KOPT-K1 (cell line): ENCODE measurements at regions not wholly inside any gene's neighbourhood (a gene's known extent, or its start where the extent isn't known, plus 50 kb on each side); places are given as distances from the start of the nearest gene placed in this dataset.
"Not testable (repeated sequence)": the region's sequence is repeated elsewhere in the genome, so short reads cannot be mapped to it uniquely, and the experiment has no call there.

Experiments
- H3K27ac ChIP-seq: fragments of 200-600 bp; sonication (generic); 2 replicates; pipeline ENCODE4 v1.5.1; 2016; ENCODE audit warnings: antibody characterized with exemption, mild to moderate bottlenecking, low read depth, low read length; ENCODE audit not compliant: poor library complexity, severe bottlenecking
- H3K36me3 ChIP-seq: fragments of 200-600 bp; sonication (generic); 2 replicates; pipeline ENCODE4 v1.5.1; 2017; ENCODE audit warnings: antibody characterized with exemption, mild to moderate bottlenecking, low read length, moderate library complexity; ENCODE audit not compliant: insufficient read depth
- H3K9me3 ChIP-seq: fragments of 200-600 bp; sonication (generic); 2 replicates; pipeline ENCODE4 v1.5.1; 2017; ENCODE audit warnings: antibody characterized with exemption, low read length, mild to moderate bottlenecking; ENCODE audit not compliant: insufficient read depth, poor library complexity, severe bottlenecking

DNA sequence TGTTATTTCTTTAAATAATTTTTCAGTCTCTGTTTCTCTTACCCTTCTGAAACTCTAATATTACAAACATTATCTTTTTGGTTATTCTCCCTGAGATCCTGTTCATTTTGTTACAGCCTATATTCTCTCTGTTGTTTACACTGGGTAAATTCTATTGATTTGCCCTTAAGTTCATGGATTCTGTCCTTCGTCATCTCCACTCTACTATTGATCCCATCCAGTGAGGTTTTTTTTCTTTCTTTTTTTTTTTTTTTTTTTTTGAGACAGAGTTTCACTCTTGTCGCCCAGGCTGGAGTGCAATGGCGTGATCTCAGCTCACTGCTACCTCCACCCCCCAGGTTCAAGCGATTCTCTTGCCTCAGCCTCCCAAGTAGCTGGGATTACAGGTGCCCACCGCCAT, 393.9 kb downstream of the ZNF674 start:
- not testable (repeated sequence) for H3K9me3 ChIP-seq, H3K27ac ChIP-seq, H3K36me3 ChIP-seq

DNA sequence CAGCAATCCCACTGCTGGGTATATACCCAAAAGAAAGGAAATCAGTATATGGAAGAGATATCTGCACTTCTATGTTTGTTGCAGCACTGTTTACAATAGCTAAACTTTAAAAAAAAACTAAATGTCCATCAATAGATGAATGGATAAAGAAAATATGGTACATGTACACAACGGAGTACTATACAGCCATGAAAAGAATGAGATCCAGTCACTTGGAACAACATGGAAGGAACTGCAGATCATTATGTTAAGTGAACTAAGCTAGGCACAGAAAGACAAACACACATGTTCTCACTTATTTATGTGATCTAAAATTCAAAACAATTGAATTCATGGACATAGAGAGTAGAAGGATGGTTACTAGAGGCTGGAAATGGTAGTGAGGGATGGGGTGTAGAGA, 400.7 kb downstream of the ZNF674 start:
- no peak overlapping the region for H3K27ac ChIP-seq
- H3K36me3 ChIP-seq = no peaks in the 10 kb centered on the region

DNA sequence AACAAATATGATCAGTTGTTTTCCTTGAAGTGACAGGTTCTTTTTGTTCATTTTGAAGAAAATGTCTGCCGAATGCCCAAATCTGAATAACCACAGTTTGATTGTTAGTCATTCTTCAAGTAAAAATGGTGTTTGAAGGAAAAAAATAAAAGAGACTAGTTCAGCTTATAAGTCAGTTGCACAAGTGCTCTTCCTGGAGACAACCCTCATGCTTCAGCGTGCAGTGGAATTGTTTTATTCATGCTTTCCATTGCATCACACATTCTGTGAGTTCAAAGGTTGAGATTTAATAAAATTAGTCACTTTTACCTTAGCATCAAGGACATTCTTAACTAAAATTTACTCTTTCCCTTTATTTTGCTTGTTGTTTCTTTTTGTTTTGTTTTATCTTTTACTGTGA, 404.9 kb downstream of the ZNF674 start:
- Histone ChIP-seq H3K9me3 (no peaks in the 10 kb centered on the region), H3K27ac (no peak overlapping the region), H3K36me3 (no peaks in the 10 kb centered on the region)

More for the DNA sequence above, 400.7 kb downstream of the ZNF674 start:
- no peaks in the 10 kb centered on the region for H3K9me3 ChIP-seq

DNA sequence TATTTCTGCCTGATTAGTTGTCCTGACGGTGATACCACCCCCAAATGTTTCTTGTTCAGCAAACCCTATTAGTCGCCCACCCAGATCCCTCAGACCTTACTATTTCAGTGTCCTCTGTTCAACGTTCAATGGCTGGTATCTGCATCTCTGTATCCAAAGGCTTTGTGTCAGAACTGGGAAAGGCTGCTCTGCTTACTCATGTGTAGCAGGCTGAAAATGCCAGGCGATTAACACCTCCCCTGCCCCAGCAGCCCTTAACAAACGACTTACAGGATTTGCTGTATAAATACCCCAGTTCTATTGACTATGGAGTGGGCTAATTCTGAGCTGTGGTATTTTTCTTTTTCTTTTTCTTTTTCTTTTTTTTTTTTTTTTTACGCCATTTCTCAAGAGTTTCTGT, 415.0 kb downstream of the ZNF674 start:
- H3K9me3 ChIP-seq = no peaks in the 10 kb centered on the region
- no peaks in the 10 kb centered on the region for H3K36me3 ChIP-seq
- H3K27ac ChIP-seq = no peak overlapping the region

DNA sequence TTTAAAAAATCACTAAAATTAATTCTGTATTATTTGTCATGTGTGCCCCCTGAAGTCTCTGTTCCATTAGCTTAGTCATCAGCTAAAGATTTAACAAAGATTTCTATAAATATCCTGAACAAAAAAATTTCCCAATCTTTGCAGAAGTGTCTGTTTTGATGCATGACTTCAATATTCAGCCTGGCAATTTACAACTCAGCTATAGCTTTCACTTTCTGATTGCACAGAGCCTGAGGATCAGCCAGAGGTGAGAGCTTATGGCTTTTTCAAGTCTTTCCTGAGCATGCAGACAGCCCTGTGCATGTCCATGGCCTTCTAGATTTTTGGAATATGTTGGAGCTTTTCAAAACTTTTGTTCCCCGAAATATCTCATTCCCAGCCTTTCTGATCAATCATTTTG, 420.1 kb downstream of the ZNF674 start:
- H3K9me3 ChIP-seq = no peaks in the 10 kb centered on the region
- no peaks in the 10 kb centered on the region for H3K36me3 ChIP-seq
- peak overlapping the region; percentile 66 for H3K27ac ChIP-seq

DNA sequence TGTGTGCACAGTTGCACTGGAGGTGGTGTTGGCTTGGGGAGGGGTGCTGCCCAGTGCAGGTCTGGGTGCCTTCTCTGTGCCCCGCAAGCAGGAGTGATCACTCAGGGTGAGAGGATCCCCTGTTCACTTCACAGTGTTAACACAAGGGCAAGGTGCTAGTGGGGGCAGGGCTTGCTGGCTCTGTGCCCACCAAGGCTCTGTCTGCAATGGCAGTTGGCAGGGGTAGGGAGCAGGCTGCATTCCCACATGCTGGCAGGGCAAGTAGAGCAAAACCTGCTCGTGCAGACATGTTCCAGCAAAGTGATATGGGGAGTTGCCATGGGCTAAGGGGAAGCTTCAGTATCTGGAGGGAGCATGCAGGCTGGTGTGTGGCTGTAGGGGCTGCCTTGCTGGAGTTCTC, 428.0 kb downstream of the ZNF674 start:
- no peak overlapping the region for H3K27ac ChIP-seq
- no peaks in the 10 kb centered on the region for H3K36me3 ChIP-seq
- H3K9me3 ChIP-seq = no peaks in the 10 kb centered on the region

DNA sequence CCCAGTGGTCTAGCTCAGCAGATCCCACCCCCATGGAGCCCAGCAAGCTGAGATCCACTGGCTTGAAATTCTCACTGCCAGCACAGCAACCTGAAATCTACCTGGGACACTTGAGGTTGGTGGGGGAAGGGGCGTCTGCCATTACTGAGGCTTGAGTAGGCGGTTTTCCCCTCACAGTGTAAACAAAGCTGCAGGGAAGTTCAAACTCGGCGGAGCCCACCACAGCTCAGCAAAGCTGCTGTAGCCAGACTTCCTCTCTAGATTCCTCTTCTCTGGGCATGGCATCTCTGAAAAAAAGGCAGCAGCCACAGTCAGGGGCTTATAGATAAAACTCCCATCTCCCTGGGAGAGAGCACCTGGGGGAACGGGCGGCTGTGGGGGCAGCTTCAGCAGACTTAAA, 457.9 kb downstream of the ZNF674 start:
- H3K27ac ChIP-seq = not testable (repeated sequence)

DNA sequence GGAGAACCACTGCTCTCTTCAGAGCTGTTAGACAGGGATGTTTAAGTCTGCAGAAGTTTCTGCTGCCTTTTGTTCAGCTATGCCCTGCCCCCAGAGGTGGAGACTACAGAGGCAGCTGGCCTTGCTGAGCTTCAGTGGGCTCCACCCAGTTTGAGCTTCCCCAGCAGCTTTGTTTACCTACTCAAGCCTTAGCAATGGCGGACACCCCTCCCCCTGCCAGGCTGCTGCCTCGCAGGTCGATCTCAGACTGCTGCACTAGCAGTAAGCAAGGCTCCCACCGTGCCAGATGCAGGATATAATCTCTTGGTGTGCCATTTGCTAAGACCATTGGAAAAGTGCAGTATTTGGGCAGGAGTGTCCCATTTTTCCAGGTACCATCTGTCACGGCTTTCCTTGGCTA, 465.1 kb downstream of the ZNF674 start:
- not testable (repeated sequence) for H3K9me3 ChIP-seq, H3K36me3 ChIP-seq, H3K27ac ChIP-seq

More for the DNA sequence above, 457.9 kb downstream of the ZNF674 start:
- not testable (repeated sequence) for H3K36me3 ChIP-seq, H3K9me3 ChIP-seq

DNA sequence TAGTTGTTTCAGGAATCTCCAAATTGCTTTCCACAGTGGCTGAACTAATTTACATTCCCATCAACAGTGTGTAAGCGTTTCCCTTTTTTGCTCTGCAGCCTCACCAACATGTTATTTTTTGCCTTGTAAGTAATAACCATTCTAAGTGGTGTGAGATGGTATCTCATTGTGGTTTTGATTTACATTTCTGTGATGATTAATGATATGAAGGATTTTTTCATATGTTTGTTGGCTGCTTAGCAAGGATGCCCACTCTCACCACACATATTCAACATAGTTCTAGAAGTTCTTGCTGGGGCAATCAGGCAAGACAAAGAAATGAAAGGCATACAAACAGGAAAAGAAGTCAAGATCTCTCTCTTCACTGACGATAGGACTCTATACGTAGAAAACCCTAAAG, 472.4 kb downstream of the ZNF674 start:
- no peaks in the 10 kb centered on the region for H3K9me3 ChIP-seq
- H3K27ac ChIP-seq = no peak overlapping the region
- H3K36me3 ChIP-seq = no peaks in the 10 kb centered on the region

DNA sequence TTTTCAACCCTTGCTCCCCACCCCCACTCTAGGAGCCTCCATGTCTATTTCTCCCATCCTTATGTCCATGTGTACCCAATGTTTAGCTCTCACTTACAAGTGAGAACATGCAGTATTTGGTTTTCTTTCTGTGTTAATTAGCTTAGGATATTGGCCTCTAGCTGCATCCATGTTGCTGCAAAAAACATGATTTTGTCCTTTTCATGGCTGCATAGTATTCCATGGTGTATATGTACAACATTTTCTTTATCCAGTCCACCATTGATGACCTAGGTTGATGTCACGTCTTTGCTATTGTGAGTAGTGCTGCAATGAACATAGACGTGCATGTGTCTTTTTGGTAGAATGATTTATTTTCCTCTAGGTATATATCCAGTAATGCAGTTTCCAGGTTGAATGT, 472.8 kb downstream of the ZNF674 start:
- Histone ChIP-seq H3K36me3 (no peaks in the 10 kb centered on the region), H3K27ac (no peak overlapping the region), H3K9me3 (no peaks in the 10 kb centered on the region)

DNA sequence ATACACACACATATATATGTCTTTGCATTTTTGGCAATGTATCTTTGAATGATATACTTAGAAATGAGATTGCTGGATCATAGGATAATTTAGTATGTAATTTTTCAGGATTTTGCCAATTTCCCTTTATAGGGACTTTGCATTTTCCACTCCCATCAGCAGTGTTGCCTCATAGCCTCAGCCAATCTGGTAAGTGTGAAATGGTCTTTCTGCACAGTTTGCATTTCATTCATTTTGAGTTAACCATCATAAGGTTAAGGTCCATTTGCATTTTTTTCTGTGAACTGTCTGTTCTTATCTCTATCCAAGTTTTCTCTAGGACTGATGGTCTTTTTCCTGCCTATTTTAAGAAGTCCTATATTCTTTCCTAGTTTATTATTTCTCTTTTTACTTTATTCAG, 474.8 kb downstream of the ZNF674 start:
- Histone ChIP-seq H3K9me3 (no peaks in the 10 kb centered on the region), H3K36me3 (no peaks in the 10 kb centered on the region), H3K27ac (no peak overlapping the region)

DNA sequence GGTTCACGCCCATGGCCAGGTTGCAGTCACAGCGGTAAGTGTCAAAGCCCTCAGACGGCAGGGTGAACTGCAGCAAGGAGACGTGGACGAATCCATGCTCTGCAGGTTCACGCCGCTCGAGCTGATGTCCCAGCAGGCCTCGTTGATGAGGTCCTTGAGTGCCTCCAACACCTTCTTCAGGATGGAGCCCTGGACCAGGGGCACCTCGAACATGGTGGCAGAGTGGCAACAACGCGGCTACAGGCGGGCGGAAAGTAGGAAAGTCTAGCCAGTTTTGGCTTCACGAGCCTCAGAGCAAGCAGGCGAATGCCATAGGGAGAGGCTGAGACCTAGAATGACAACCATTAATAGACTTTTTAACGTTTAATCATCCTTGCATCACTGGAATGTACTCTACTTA, 485.9 kb downstream of the ZNF674 start:
- Histone ChIP-seq H3K27ac (no peak overlapping the region), H3K36me3 (no peaks in the 10 kb centered on the region), H3K9me3 (no peaks in the 10 kb centered on the region)

DNA sequence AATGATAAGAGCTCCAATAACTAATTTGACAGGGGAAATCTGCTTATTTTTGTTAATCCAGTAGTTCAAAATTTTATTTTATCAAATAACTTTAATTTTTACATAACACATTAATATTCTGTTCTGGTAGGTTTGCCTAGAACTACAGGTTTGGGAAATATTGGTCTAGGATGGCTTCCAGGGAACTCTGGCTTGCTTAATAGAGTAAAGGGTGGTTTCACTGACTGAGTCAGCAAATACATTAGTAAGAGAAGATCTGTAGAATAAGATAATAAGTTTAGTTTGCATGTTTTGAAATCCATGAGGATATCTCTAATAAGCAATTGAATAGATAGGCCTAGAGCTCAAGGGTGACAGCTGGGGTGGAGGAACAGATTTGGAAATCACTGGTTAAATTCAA, 500.7 kb downstream of the ZNF674 start:
- H3K27ac ChIP-seq = no peak overlapping the region
- no peaks in the 10 kb centered on the region for H3K36me3 ChIP-seq

DNA sequence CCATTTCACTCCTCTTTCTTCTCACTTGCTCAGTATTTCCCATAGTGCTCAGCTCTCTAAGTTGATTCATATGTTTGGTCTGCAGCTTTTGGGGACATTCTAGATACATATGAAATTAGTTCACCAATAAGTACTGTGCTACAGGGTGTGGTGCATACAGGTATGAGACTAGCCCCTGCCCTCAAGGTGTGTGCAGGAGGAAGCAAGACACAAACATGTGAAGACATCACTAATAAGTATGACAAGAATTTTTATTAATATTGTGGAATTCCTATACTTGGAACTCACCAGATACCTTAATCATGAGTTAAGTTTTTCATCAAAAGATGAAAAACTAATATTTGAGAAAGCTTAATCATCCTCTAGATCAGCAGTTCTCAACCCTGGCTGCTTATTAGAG, 505.2 kb downstream of the ZNF674 start:
- no peak overlapping the region for H3K27ac ChIP-seq

More for the DNA sequence above, 500.7 kb downstream of the ZNF674 start:
- no peaks in the 10 kb centered on the region for H3K9me3 ChIP-seq

DNA sequence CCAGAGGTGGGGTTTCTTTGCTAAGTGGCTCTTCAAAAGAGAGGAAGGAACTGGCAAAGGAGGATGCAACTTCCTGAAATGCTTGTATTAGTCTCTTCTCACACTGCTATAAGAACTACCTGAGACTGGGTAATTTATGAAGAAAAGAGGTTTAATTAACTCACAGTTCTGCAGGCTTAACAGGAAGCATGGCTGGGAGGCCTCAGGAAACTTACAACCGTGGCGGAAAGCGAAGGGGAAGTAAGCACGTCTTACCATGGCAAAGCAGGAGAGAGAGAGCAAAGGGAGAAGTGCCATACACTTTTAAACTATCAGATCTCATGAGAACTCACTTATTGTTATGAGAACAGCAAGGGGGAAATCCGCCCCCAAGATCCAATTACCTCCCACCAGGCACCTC, 505.7 kb downstream of the ZNF674 start:
- H3K9me3 ChIP-seq = no peaks in the 10 kb centered on the region

More for the DNA sequence above, 505.2 kb downstream of the ZNF674 start:
- Histone ChIP-seq H3K9me3 (no peaks in the 10 kb centered on the region), H3K36me3 (no peaks in the 10 kb centered on the region)

DNA sequence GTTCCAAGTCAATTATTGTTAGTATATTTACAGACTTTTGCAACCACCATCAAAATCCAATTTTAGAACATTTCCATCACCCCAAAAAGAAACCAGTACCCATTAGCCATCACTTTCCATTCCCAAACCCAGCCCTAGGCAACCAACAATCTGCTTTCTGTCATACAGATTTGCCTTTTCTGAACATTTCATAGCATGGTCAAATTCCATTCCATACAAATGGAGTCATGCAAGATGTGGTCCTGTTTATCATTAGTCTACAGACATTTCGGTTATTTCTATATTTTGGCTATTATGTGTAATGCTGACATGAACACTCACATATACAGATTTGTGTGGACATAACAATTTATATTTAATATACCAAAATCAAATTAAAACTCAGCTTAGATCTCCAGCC, 508.7 kb downstream of the ZNF674 start:
- H3K27ac ChIP-seq = no peak overlapping the region
- no peaks in the 10 kb centered on the region for H3K9me3 ChIP-seq
- H3K36me3 ChIP-seq = no peaks in the 10 kb centered on the region

More for the DNA sequence above, 505.7 kb downstream of the ZNF674 start:
- H3K36me3 ChIP-seq = no peaks in the 10 kb centered on the region
- H3K27ac ChIP-seq = no peak overlapping the region

DNA sequence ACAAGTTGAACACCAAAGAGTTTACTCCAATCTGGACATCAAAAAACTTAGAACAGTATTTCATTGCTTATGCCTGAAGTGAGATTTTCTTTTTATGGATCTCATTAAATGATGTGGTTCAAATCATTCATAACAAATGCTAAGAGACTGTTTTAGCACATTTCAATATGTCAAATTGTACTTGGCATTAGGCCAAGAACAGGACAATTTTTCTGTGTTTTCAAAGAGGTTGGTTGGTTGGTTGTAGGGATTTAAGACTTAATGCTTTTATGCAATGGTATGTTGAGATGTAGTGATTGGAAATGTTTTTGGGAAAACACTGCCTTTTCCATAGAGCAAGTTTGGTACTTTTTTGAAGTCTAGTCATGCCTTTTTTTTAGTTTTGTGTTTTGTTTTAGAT, 510.4 kb downstream of the ZNF674 start:
- Histone ChIP-seq H3K9me3 (no peaks in the 10 kb centered on the region), H3K36me3 (no peaks in the 10 kb centered on the region), H3K27ac (no peak overlapping the region)
